Loucy (cell line): ENCODE measurements at regions not wholly inside any gene's neighbourhood (a gene's known extent, or its start where the extent isn't known, plus 50 kb on each side); places are given as distances from the start of the nearest gene placed in this dataset.

Source experiments
- H2AFZ ChIP-seq: fragments of 200-600 bp; sonication (generic); 2 replicates; pipeline ENCODE4 v1.6.0; 2016; ENCODE audit warnings: antibody characterized with exemption, mild to moderate bottlenecking, low read length, moderate library complexity
- H3F3A ChIP-seq: fragments of 200-600 bp; 2 replicates; pipeline ENCODE4 v1.6.0; 2016; ENCODE audit warnings: antibody characterized with exemption, low read depth, mild to moderate bottlenecking
- H3K27me3 ChIP-seq: fragments of 200-600 bp; sonication (generic); 2 replicates; pipeline ENCODE4 v1.6.1; 2014; ENCODE audit warnings: low read length, mild to moderate bottlenecking; ENCODE audit not compliant: insufficient read depth, poor library complexity, severe bottlenecking
- H3K36me3 ChIP-seq: fragments of 200-600 bp; sonication (generic); 2 replicates; pipeline ENCODE4 v1.6.1; 2016; ENCODE audit warnings: low read length; ENCODE audit not compliant: insufficient read depth
- H3K4me1 ChIP-seq: fragments of 200-600 bp; sonication (generic); 2 replicates; pipeline ENCODE4 v1.5.1; 2014; ENCODE audit warnings: low read length, mild to moderate bottlenecking; ENCODE audit not compliant: insufficient read depth, poor library complexity, severe bottlenecking
- H3K4me2 ChIP-seq: fragments of 200-600 bp; sonication (generic); 2 replicates; pipeline ENCODE4 v1.6.0; 2014; ENCODE audit warnings: antibody characterized with exemption, low read length, low read depth, mild to moderate bottlenecking; ENCODE audit not compliant: poor library complexity, severe bottlenecking
- H3K4me3 ChIP-seq: fragments of 200-600 bp; sonication (generic); 2 replicates; pipeline ENCODE4 v1.5.1; 2014; ENCODE audit warnings: low read length, mild to moderate bottlenecking, mixed read lengths; ENCODE audit not compliant: poor library complexity, severe bottlenecking
- H3K79me2 ChIP-seq: fragments of 200-600 bp; sonication (generic); 2 replicates; pipeline ENCODE4 v1.6.1; 2014; ENCODE audit warnings: low read length; ENCODE audit not compliant: insufficient read depth
- H3K9ac ChIP-seq: fragments of 200-600 bp; sonication (generic); 2 replicates; pipeline ENCODE4 v1.6.0; 2014; ENCODE audit warnings: mild to moderate bottlenecking, low read depth, low read length, moderate library complexity; ENCODE audit not compliant: poor library complexity, severe bottlenecking
- H3K9me2 ChIP-seq: fragments of 200-600 bp; sonication (generic); replicated peaks from 2 replicates; pipeline ENCODE4 v1.6.1; 2016; ENCODE audit warnings: low read depth, low read length, mixed read lengths
- H3K9me3 ChIP-seq: fragments of 200-600 bp; sonication (generic); 2 replicates; pipeline ENCODE4 v1.6.1; 2014; ENCODE audit warnings: mild to moderate bottlenecking, antibody characterized with exemption, low read length, low read depth; ENCODE audit not compliant: insufficient read depth
- H4K20me1 ChIP-seq: fragments of 200-600 bp; sonication (generic); 2 replicates; pipeline ENCODE4 v1.6.0; 2014; ENCODE audit warnings: antibody characterized with exemption, low read length, mild to moderate bottlenecking; ENCODE audit not compliant: insufficient read depth, poor library complexity, severe bottlenecking
- CTCF ChIP-seq: fragments of 200-600 bp; sonication (generic); conservative IDR thresholded peaks from 2 replicates; pipeline ENCODE4 v1.5.1; 2014; ENCODE audit warnings: mild to moderate bottlenecking, antibody characterized with exemption, low read length
- EZH2phosphoT487 ChIP-seq: fragments of 200-600 bp; IDR thresholded peaks from 2 replicates; pipeline ENCODE4 v1.6.1; 2018; ENCODE audit warnings: antibody characterized with exemption, mild to moderate bottlenecking, moderate library complexity, borderline replicate concordance

- no peak overlapping the region for H2AFZ ChIP-seq
- no peak overlapping the region for H3K9ac ChIP-seq
- no peaks in the 10 kb centered on the region for H3K36me3 ChIP-seq
- no peak for TF ChIP-seq CTCF
- TF ChIP-seq EZH2phosphoT487, result no peak
- no peaks in the 10 kb centered on the region for H3K79me2 ChIP-seq
- H3F3A ChIP-seq, result no peaks in the 10 kb centered on the region
- H3K9me3 ChIP-seq, result no peaks in the 10 kb centered on the region
- no peak overlapping the region for H3K4me2 ChIP-seq
- H3K4me1 ChIP-seq, result no peaks in the 10 kb centered on the region
- H3K27me3 ChIP-seq, result no peaks in the 10 kb centered on the region
- H3K4me3 ChIP-seq, result no peak overlapping the region
- no peaks in the 10 kb centered on the region for H4K20me1 ChIP-seq
- no peaks in the 10 kb centered on the region for H3K9me2 ChIP-seq
These were observed 755.4 kb upstream of the RAB6C start for GRCh38 chr2:129224022-129224421.

GRCh38 chr2:129224486-129224885 lies 755.0 kb upstream of the RAB6C start:
- Histone ChIP-seq H3K4me2 (no peak overlapping the region), H3K79me2 (no peaks in the 10 kb centered on the region), H3F3A (no peaks in the 10 kb centered on the region), H3K36me3 (no peaks in the 10 kb centered on the region), H2AFZ (no peak overlapping the region), H3K27me3 (no peaks in the 10 kb centered on the region), H3K9me3 (no peaks in the 10 kb centered on the region), H3K4me1 (no peaks in the 10 kb centered on the region), H4K20me1 (no peaks in the 10 kb centered on the region), H3K9ac (no peak overlapping the region), H3K9me2 (no peaks in the 10 kb centered on the region), H3K4me3 (no peak overlapping the region)
- no peak for TF ChIP-seq CTCF
- TF ChIP-seq EZH2phosphoT487, result no peak

GRCh38 chr2:129229196-129229595 lies 750.3 kb upstream of the RAB6C start:
- Histone ChIP-seq H2AFZ (no peak overlapping the region), H3K4me2 (no peak overlapping the region), H3K27me3 (no peaks in the 10 kb centered on the region), H3K4me3 (no peak overlapping the region), H3F3A (no peaks in the 10 kb centered on the region), H4K20me1 (no peaks in the 10 kb centered on the region), H3K9me3 (no peaks in the 10 kb centered on the region), H3K4me1 (peaks cover 30% of the 10 kb centered on the region), H3K36me3 (no peaks in the 10 kb centered on the region), H3K9ac (no peak overlapping the region), H3K79me2 (no peaks in the 10 kb centered on the region), H3K9me2 (no peaks in the 10 kb centered on the region)
- TF ChIP-seq EZH2phosphoT487 (no peak), CTCF (no peak)
